WTC11 (cell line): ENCODE measurements at regions not wholly inside any gene's neighbourhood (a gene's known extent, or its start where the extent isn't known, plus 50 kb on each side); places are given as distances from the start of the nearest gene placed in this dataset.

Experiments
- ATAC-seq: fragments of 200-7000 bp; cut with Tn5 transposase; 2 replicates; pipeline ENCODE4 v1.10.0; 2021; ENCODE audit warnings: mild to moderate bottlenecking, moderate library complexity
- CTCF ChIA-PET: fragments of 300-600 bp; sonication (Branson Sonifier 250); formaldehyde crosslinking; loops from one replicate; lab custom pipeline; 2021; ENCODE audit warnings: antibody characterized with exemption; lab: Charles Lee
- POLR2A ChIA-PET: fragments of 350-600 bp; sonication (Branson Sonifier 250); formaldehyde crosslinking; loops from one replicate; lab custom pipeline; 2021; ENCODE audit warnings: antibody characterized with exemption; lab: Charles Lee
- DNase-seq: peaks from one replicate; pipeline ENCODE4 v3.0.0; 2021; ENCODE audit warnings: low spot score
- H3K27ac Mint-ChIP-seq: 2 replicates; pipeline ENCODE4 v1.8.0; 2021; ENCODE audit warnings: mixed read lengths
- H3K27me3 Mint-ChIP-seq: 2 replicates; pipeline ENCODE4 v1.8.0; 2021; ENCODE audit warnings: low read depth, mild to moderate bottlenecking, moderate library complexity, mixed read lengths
- H3K36me3 Mint-ChIP-seq: 2 replicates; pipeline ENCODE4 v1.8.0; 2021; ENCODE audit warnings: mixed read lengths
- H3K4me1 Mint-ChIP-seq: 2 replicates; pipeline ENCODE4 v1.8.0; 2022; ENCODE audit warnings: mixed read lengths
- H3K4me3 Mint-ChIP-seq: 2 replicates; pipeline ENCODE4 v1.8.0; 2021; ENCODE audit warnings: mild to moderate bottlenecking, moderate library complexity, mixed read lengths
- H3K9me3 Mint-ChIP-seq: 2 replicates; pipeline ENCODE4 v1.8.0; 2021; ENCODE audit warnings: mixed read lengths
- CBFB ChIP-seq: sonication (generic); formaldehyde crosslinking; IDR thresholded peaks from 2 replicates; pipeline ENCODE4 v1.8.1; 2022; ENCODE audit warnings: mild to moderate bottlenecking, low read depth, missing genetic modification reagents
- CREB1 ChIP-seq: sonication (generic); formaldehyde crosslinking; IDR thresholded peaks from 2 replicates; pipeline ENCODE4 v1.8.0; 2023; ENCODE audit warnings: mild to moderate bottlenecking, missing genetic modification reagents
- ELF4 ChIP-seq: sonication (generic); formaldehyde crosslinking; IDR thresholded peaks from 2 replicates; pipeline ENCODE4 v1.8.1; 2022; ENCODE audit warnings: low read depth, mild to moderate bottlenecking, moderate library complexity, missing genetic modification reagents
- ERG ChIP-seq: fragments of 250-450 bp; sonication (Bioruptor Pico); IDR thresholded peaks from 2 replicates; pipeline ENCODE4 v1.8.0; 2021; ENCODE audit warnings: mild to moderate bottlenecking
- ESRRA ChIP-seq: sonication (generic); formaldehyde crosslinking; IDR thresholded peaks from 2 replicates; pipeline ENCODE4 v1.8.1; 2022; ENCODE audit warnings: mild to moderate bottlenecking, missing genetic modification reagents, borderline replicate concordance
- FOXJ3 ChIP-seq: sonication (generic); formaldehyde crosslinking; IDR thresholded peaks from 2 replicates; pipeline ENCODE4 v1.9.0; 2021; ENCODE audit warnings: missing genetic modification reagents, mild to moderate bottlenecking, borderline replicate concordance
- FOXP1 ChIP-seq: sonication (generic); formaldehyde crosslinking; IDR thresholded peaks from 2 replicates; pipeline ENCODE4 v1.8.0; 2022; ENCODE audit warnings: missing genetic modification reagents, mild to moderate bottlenecking, moderate library complexity, borderline replicate concordance
- JAZF1 ChIP-seq: fragments of 250-450 bp; sonication (Bioruptor Pico); IDR thresholded peaks from 2 replicates; pipeline ENCODE4 v1.9.0; 2021; ENCODE audit warnings: moderate library complexity, mild to moderate bottlenecking, inconsistent platforms
- KAT7 ChIP-seq: sonication (generic); formaldehyde crosslinking; IDR thresholded peaks from 2 replicates; pipeline ENCODE4 v1.8.1; 2023; ENCODE audit warnings: missing genetic modification reagents, mild to moderate bottlenecking, borderline replicate concordance
- MXD4 ChIP-seq: fragments of 250-450 bp; sonication (Bioruptor Pico); IDR thresholded peaks from 2 replicates; pipeline ENCODE4 v1.8.0; 2021; ENCODE audit warnings: mild to moderate bottlenecking, moderate library complexity, borderline replicate concordance
- NFATC4 ChIP-seq: fragments of 250-450 bp; sonication (Bioruptor Pico); IDR thresholded peaks from 2 replicates; pipeline ENCODE4 v1.9.0; 2021; ENCODE audit warnings: mild to moderate bottlenecking
- NR1H2 ChIP-seq: sonication (generic); formaldehyde crosslinking; IDR thresholded peaks from 2 replicates; pipeline ENCODE4 v1.9.0; 2021; ENCODE audit warnings: mild to moderate bottlenecking, moderate library complexity, missing genetic modification reagents
- PRDM15 ChIP-seq: sonication (generic); formaldehyde crosslinking; IDR thresholded peaks from 2 replicates; pipeline ENCODE4 v1.8.0; 2022; ENCODE audit warnings: missing genetic modification reagents
- SP1 ChIP-seq: sonication (generic); formaldehyde crosslinking; conservative IDR thresholded peaks from 2 replicates; pipeline ENCODE4 v1.8.1; 2022; ENCODE audit warnings: missing genetic modification reagents
- ZNF138 ChIP-seq: sonication (generic); formaldehyde crosslinking; conservative IDR thresholded peaks from 2 replicates; pipeline ENCODE4 v1.8.1; 2022; ENCODE audit warnings: mild to moderate bottlenecking, moderate library complexity, missing genetic modification reagents
- ZNF425 ChIP-seq: fragments of 250-450 bp; sonication (Bioruptor Pico); conservative IDR thresholded peaks from 2 replicates; pipeline ENCODE4 v1.9.0; 2021; ENCODE audit warnings: mild to moderate bottlenecking
- TF ChIP-seq, protein P1 (sequence below): sonication (generic); formaldehyde crosslinking; IDR thresholded peaks from 2 replicates; pipeline ENCODE4 v1.8.1; 2022; ENCODE audit warnings: missing genetic modification reagents, borderline replicate concordance
- TF ChIP-seq, protein P2 (sequence below): fragments of 250-450 bp; sonication (Bioruptor Pico); IDR thresholded peaks from 2 replicates; pipeline ENCODE4 v1.9.0; 2021; ENCODE audit warnings: mild to moderate bottlenecking
- TF ChIP-seq, protein P3 (sequence below): sonication (generic); formaldehyde crosslinking; IDR thresholded peaks from 2 replicates; pipeline ENCODE4 v1.8.0; 2023; ENCODE audit warnings: mild to moderate bottlenecking, missing genetic modification reagents
- TF ChIP-seq, protein P4 (sequence below): sonication (generic); formaldehyde crosslinking; conservative IDR thresholded peaks from 2 replicates; pipeline ENCODE4 v1.8.1; 2022; ENCODE audit warnings: mild to moderate bottlenecking, missing genetic modification reagents

DNA sequence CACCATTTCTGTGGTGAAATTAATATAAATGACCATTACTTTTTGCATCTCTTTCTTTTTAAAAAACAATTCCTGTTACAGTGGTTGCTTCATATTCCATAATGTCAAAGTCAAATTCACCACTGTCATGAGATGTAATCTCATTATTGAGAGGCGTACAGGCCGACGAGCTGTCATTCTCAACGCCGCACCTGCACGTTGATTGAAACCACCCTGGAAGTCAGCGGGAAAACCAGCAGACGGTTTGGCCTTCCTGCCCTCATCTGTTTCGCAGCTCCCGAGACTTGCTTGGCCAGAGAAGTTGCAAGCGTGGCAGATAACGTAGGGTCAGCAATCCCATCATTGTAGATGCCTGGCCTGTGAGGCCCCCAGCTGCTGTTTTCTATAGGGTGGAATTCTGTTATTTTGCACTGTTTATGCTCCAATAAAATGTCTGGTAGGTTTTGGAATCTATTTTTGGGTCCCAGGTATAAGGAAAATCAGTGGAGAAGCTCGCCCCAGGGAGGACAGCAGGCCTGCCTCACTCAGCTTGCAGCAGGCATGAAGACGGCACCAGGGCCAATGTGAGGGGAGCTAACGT, 153.4 kb downstream of the SOX1 start (continued):
- TF ChIP-seq, protein P1, sequence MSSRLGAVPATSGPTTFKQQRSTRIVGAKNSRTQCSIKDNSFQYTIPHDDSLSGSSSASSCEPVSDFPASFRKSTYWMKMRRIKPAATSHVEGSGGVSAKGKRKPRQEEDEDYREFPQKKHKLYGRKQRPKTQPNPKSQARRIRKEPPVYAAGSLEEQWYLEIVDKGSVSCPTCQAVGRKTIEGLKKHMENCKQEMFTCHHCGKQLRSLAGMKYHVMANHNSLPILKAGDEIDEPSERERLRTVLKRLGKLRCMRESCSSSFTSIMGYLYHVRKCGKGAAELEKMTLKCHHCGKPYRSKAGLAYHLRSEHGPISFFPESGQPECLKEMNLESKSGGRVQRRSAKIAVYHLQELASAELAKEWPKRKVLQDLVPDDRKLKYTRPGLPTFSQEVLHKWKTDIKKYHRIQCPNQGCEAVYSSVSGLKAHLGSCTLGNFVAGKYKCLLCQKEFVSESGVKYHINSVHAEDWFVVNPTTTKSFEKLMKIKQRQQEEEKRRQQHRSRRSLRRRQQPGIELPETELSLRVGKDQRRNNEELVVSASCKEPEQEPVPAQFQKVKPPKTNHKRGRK = no peak
- TF ChIP-seq ELF4 (CRISPR knock-in tag) (no peak), FOXP1 (CRISPR knock-in tag) (no peak), CBFB (CRISPR knock-in tag) (no peak), CREB1 (CRISPR knock-in tag) (no peak)

- H3K27me3 Mint-ChIP-seq = peaks cover 18% of the 10 kb centered on the region
- ATAC-seq (no peak), DNase-seq (no peak)
- TF ChIP-seq KAT7 (CRISPR knock-in tag) (no peak), NR1H2 (CRISPR knock-in tag) (no peak), ZNF138 (CRISPR knock-in tag) (no peak), MXD4 (CRISPR knock-in tag) (no peak), CBFB (CRISPR knock-in tag) (no peak), FOXJ3 (no peak), NFATC4 (CRISPR knock-in tag) (no peak), SP1 (CRISPR knock-in tag) (no peak), JAZF1 (CRISPR knock-in tag) (no peak), ERG (CRISPR knock-in tag) (no peak), ESRRA (no peak), ZNF425 (CRISPR knock-in tag) (no peak)
- no peak overlapping the region for H3K4me3 Mint-ChIP-seq
- no peaks in the 10 kb centered on the region for H3K9me3 Mint-ChIP-seq
- no peaks in the 10 kb centered on the region for H3K36me3 Mint-ChIP-seq
- ChIA-PET CTCF (no interaction called here), POLR2A (no interaction called here)
- H3K4me1 Mint-ChIP-seq = no peaks in the 10 kb centered on the region
- H3K27ac Mint-ChIP-seq = no peak overlapping the region
Observed at GRCh38 chr13:112220925-112221324, 154.0 kb downstream of the SOX1 start.

DNA sequence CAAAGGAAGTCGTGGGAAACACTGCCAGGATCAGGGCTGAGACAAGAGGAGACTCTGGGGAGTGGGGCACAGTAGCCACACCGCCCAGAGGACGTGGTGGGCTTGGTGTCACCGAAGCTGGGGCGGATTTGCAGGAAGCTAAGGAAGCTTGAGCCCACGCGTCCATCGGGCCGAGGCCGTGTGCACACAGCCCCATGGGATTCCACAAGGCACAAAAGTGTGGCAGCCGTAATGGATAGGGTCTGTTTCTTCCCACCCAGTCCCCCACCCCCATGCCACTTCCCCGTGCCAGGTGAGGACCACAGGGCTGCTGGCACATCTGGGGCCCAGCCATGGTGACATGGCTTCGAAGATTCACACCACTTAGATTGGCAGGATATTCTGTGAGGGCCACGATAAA, 153.2 kb upstream of the SPACA7 start:
- no peaks in the 10 kb centered on the region for H3K4me1 Mint-ChIP-seq
- ChIA-PET CTCF (interaction anchor here (1.1 to 1.5 kb wide), 2 partner anchors 112 to 221 kb away, joined by 4 to 5 read pairs; no protein-coding TSS in a partner anchor), POLR2A (no interaction called here)
- ATAC-seq (no peak), DNase-seq (no peak)
- no peaks in the 10 kb centered on the region for H3K9me3 Mint-ChIP-seq
- no peaks in the 10 kb centered on the region for H3K36me3 Mint-ChIP-seq
- H3K27me3 Mint-ChIP-seq = peaks cover 10% of the 10 kb centered on the region
- no peak overlapping the region for H3K27ac Mint-ChIP-seq
- no peak overlapping the region for H3K4me3 Mint-ChIP-seq
- TF ChIP-seq, protein P2, sequence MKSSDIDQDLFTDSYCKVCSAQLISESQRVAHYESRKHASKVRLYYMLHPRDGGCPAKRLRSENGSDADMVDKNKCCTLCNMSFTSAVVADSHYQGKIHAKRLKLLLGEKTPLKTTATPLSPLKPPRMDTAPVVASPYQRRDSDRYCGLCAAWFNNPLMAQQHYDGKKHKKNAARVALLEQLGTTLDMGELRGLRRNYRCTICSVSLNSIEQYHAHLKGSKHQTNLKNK (CRISPR knock-in tag) = no peak
- TF ChIP-seq, protein P3, sequence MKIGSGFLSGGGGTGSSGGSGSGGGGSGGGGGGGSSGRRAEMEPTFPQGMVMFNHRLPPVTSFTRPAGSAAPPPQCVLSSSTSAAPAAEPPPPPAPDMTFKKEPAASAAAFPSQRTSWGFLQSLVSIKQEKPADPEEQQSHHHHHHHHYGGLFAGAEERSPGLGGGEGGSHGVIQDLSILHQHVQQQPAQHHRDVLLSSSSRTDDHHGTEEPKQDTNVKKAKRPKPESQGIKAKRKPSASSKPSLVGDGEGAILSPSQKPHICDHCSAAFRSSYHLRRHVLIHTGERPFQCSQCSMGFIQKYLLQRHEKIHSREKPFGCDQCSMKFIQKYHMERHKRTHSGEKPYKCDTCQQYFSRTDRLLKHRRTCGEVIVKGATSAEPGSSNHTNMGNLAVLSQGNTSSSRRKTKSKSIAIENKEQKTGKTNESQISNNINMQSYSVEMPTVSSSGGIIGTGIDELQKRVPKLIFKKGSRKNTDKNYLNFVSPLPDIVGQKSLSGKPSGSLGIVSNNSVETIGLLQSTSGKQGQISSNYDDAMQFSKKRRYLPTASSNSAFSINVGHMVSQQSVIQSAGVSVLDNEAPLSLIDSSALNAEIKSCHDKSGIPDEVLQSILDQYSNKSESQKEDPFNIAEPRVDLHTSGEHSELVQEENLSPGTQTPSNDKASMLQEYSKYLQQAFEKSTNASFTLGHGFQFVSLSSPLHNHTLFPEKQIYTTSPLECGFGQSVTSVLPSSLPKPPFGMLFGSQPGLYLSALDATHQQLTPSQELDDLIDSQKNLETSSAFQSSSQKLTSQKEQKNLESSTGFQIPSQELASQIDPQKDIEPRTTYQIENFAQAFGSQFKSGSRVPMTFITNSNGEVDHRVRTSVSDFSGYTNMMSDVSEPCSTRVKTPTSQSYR = no peak
- TF ChIP-seq, protein P4, sequence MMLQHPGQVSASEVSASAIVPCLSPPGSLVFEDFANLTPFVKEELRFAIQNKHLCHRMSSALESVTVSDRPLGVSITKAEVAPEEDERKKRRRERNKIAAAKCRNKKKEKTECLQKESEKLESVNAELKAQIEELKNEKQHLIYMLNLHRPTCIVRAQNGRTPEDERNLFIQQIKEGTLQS (CRISPR knock-in tag) = no peak
- TF ChIP-seq PRDM15 (CRISPR knock-in tag) = no peak
